AG04450 (cell line): ENCODE measurements at regions not wholly inside any gene's neighbourhood (a gene's known extent, or its start where the extent isn't known, plus 50 kb on each side); places are given as distances from the start of the nearest gene placed in this dataset.

ENCODE experiments used
- CTCF ChIA-PET: fragments of 300-600, 350-600 bp; formaldehyde crosslinking; extraction: SDS; loops from one replicate; lab custom pipeline; 2022; ENCODE audit warnings: antibody characterized with exemption, inconsistent platforms; lab: Charles Lee
- POLR2A ChIA-PET: fragments of 350-600 bp; formaldehyde crosslinking; extraction: SDS; loops from one replicate; lab custom pipeline; 2021; ENCODE audit warnings: antibody characterized with exemption, inconsistent platforms; lab: Yijun Ruan, JAX
- DNase-seq: peaks from one replicate; pipeline ENCODE4 v3.0.0-alpha.2; 2011; ENCODE audit warnings: low read depth, low spot score
- H3K27ac ChIP-seq: one replicate; pipeline ENCODE4 v1.5.1; 2012; ENCODE audit warnings: low read depth, low read length, control low read depth
- H3K27me3 ChIP-seq: one replicate; pipeline ENCODE4 v1.6.0; 2012; ENCODE audit warnings: low read length; ENCODE audit not compliant: control insufficient read depth, insufficient read depth
- H3K4me3 ChIP-seq: 2 replicates; pipeline ENCODE4 v1.5.1; 2011; ENCODE audit warnings: mild to moderate bottlenecking, low read depth, low read length, control low read depth
- H3K9me3 ChIP-seq: 2 replicates; pipeline ENCODE4 v1.5.1; 2012; ENCODE audit warnings: low read length; ENCODE audit not compliant: control insufficient read depth, insufficient read depth
- CTCF ChIP-seq: IDR thresholded peaks from 2 replicates; pipeline ENCODE4 v1.5.1; 2011; ENCODE audit warnings: low read depth, low read length, control low read depth, inconsistent platforms

GRCh38 chr2:23271230-23271629, 113.7 kb upstream of the KLHL29 start:
- no peak for DNase-seq
- ChIA-PET POLR2A (no interaction called here), CTCF (no interaction called here)
- H3K27ac ChIP-seq: no peak overlapping the region
- no peaks in the 10 kb centered on the region for H3K27me3 ChIP-seq
- H3K9me3 ChIP-seq: no peaks in the 10 kb centered on the region
- H3K4me3 ChIP-seq: no peak overlapping the region
- no peak for TF ChIP-seq CTCF

GRCh38 chr2:23273786-23274185, 111.2 kb upstream of the KLHL29 start:
- no peak for TF ChIP-seq CTCF

GRCh38 chr2:23280401-23280800, 104.6 kb upstream of the KLHL29 start:
- DNase-seq: no peak
- no peak overlapping the region for H3K4me3 ChIP-seq
- H3K27ac ChIP-seq: no peak overlapping the region
- ChIA-PET POLR2A (no interaction called here), CTCF (no interaction called here)
- no peaks in the 10 kb centered on the region for H3K9me3 ChIP-seq
- no peaks in the 10 kb centered on the region for H3K27me3 ChIP-seq
- no peak for TF ChIP-seq CTCF

More at GRCh38 chr2:23273786-23274185, 111.2 kb upstream of the KLHL29 start:
- Histone ChIP-seq H3K27ac (no peak overlapping the region), H3K27me3 (no peaks in the 10 kb centered on the region), H3K4me3 (no peak overlapping the region), H3K9me3 (no peaks in the 10 kb centered on the region)
- ChIA-PET CTCF (no interaction called here), POLR2A (no interaction called here)
- DNase-seq: no peak

- no peak for DNase-seq
- Histone ChIP-seq H3K27me3 (no peaks in the 10 kb centered on the region), H3K4me3 (no peak overlapping the region), H3K9me3 (no peaks in the 10 kb centered on the region), H3K27ac (no peak overlapping the region)
- no peak for TF ChIP-seq CTCF
- ChIA-PET CTCF (no interaction called here), POLR2A (interaction anchor here (0.5 kb wide), 1 partner anchor 56 kb away, joined by 4 read pairs; no protein-coding TSS in a partner anchor)
Measured at GRCh38 chr2:23283653-23284052, 101.3 kb upstream of the KLHL29 start.

- Histone ChIP-seq H3K4me3 (no peak overlapping the region), H3K27ac (no peak overlapping the region), H3K27me3 (no peaks in the 10 kb centered on the region), H3K9me3 (no peaks in the 10 kb centered on the region)
- POLR2A ChIA-PET: no interaction called here
- DNase-seq: no peak
- no peak for TF ChIP-seq CTCF
- CTCF ChIA-PET: no interaction called here
Measured at GRCh38 chr2:23285091-23285800, 99.7 kb upstream of the KLHL29 start.
